Tibial nerve (tissue), 4 donors: ENCODE measurements at regions not wholly inside any gene's neighbourhood (a gene's known extent, or its start where the extent isn't known, plus 50 kb on each side); places are given as distances from the start of the nearest gene placed in this dataset.

Experiments
- DNase-seq, 2 donors: peaks; one replicate each; pipeline ENCODE4 v3.0.0-alpha.2; 2019; ENCODE audit warnings: low spot score in 2 of 2
- H3K27ac ChIP-seq, 4 donors: fragments of 200-600 bp; sonication (generic) in 3 of 4; one replicate each; pipeline ENCODE4 v1.5.1; 2017 to 2019; ENCODE audit warnings: mild to moderate bottlenecking in 1 of 4
- H3K27me3 ChIP-seq, 2 donors: fragments of 200-600 bp; sonication (generic) in 1 of 2; one replicate each; pipeline versions ENCODE4 v1.5.1 to v1.6.0; 2017 to 2019
- H3K36me3 ChIP-seq, 3 donors: fragments of 200-600 bp; sonication (generic); one replicate each; pipeline ENCODE4 v1.5.1; 2018 to 2019
- H3K4me1 ChIP-seq, 4 donors: fragments of 200-600 bp; sonication (generic) in 3 of 4; one replicate each; pipeline ENCODE4 v1.5.1; 2017 to 2019
- H3K4me3 ChIP-seq, 4 donors: fragments of 200-600 bp; sonication (generic) in 3 of 4; one replicate each; pipeline ENCODE4 v1.5.1; 2017 to 2019; ENCODE audit warnings: mild to moderate bottlenecking in 1 of 4, moderate library complexity in 1 of 4
- H3K9me3 ChIP-seq, 4 donors: fragments of 200-600 bp; sonication (generic) in 3 of 4; one replicate each; pipeline ENCODE4 v1.5.1; 2017 to 2019
- CTCF ChIP-seq, 5 experiments: fragments of 200-600 bp in 3 of 5; fragments of 450-650 bp in 2 of 5; sonication (generic) in 3 of 5; IDR thresholded peaks; one replicate each; pipeline ENCODE4 v1.5.1; 2016 to 2019; ENCODE audit warnings: antibody characterized with exemption in 5 of 5, mild to moderate bottlenecking in 3 of 5, moderate library complexity in 2 of 5
- EP300 ChIP-seq, 2 donors: sonication (generic); formaldehyde crosslinking; IDR thresholded peaks; one replicate each; pipeline ENCODE4 v1.6.1; 2017; ENCODE audit warnings: antibody characterized with exemption in 2 of 2, mild to moderate bottlenecking in 1 of 2
- POLR2A ChIP-seq, 2 donors: fragments of 450-650 bp; IDR thresholded peaks; one replicate each; pipeline ENCODE4 v1.6.1; 2017; ENCODE audit warnings: antibody characterized with exemption in 2 of 2, mild to moderate bottlenecking in 2 of 2, moderate library complexity in 2 of 2
- WGBS, 2 donors: methylation state at CpG; one replicate each; pipeline ENCODE4 v1.1.5; 2018; 5-methylcytosine and 5-hydroxymethylcytosine counted together

- Histone ChIP-seq H3K27ac (no peak overlapping the region), H3K36me3 (no peaks in the 10 kb centered on the region), H3K9me3 (no peaks in the 10 kb centered on the region), H3K27me3 (no peaks in the 10 kb centered on the region), H3K4me1 (no peaks in the 10 kb centered on the region), H3K4me3 (no peak overlapping the region)
- WGBS, 2 donors: 51 to 53% methylated on average over 2 of the region's 2 CpGs
- TF ChIP-seq EP300 (IDR thresholded peaks at IDR 0.05) (no peak), CTCF (IDR thresholded peaks at IDR 0.05) (no peak), POLR2A (IDR thresholded peaks at IDR 0.05) (no peak)
- no peak for DNase-seq
These were observed 453.8 kb upstream of the MC4R start for GRCh38 chr18:60826346-60826745.

DNA sequence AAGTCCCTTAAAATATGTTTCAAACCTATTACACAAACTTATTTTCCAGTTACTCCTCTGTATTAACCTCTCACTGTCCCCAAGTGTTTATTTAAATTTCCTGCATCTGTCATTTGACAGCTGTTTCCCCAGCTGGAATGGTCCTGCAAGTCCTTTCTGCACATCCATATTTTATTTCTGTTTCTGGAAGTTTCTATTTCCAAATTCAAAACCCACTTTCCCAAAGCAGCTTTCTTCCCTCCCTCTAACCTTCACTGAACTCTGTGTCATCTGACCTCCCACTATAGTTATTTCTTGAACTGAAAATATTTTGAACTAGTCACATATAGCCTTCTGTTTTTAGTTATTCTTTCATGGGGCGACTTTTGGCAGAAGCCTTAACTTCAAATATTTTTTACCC is 459.4 kb upstream of the MC4R start:
- H3K4me1 ChIP-seq: no peaks in the 10 kb centered on the region
- 30 to 33% methylated on average over 1 of the region's 1 CpG for WGBS, 2 donors
- H3K27ac ChIP-seq: no peak overlapping the region
- H3K4me3 ChIP-seq: no peak overlapping the region
- no peak for TF ChIP-seq POLR2A (IDR thresholded peaks at IDR 0.05)
- no peak for TF ChIP-seq CTCF (IDR thresholded peaks at IDR 0.05)
- TF ChIP-seq EP300 (IDR thresholded peaks at IDR 0.05): no peak
- H3K36me3 ChIP-seq: no peaks in the 10 kb centered on the region
- no peak for DNase-seq
- no peaks in the 10 kb centered on the region for H3K9me3 ChIP-seq
- no peaks in the 10 kb centered on the region for H3K27me3 ChIP-seq

DNA sequence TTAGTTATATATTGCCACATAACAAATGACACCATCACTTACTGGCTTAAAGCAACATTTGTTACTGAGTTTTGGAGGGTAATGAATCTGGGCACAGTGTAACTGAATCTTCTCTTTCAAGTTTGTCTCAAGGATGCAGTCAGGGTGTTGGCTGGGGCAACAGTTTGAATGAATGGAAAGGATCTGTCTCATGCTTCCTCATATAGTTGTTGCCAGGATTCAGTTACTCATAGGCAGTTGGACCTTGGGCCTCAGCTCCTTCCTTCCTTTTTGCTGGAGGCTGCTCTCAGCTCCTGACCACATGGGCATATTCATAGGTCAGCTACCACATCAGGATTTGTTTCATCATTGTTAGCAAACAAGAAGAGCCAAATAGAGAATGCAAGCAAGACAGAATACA is 466.1 kb upstream of the MC4R start:
- no peak overlapping the region for H3K27ac ChIP-seq
- no peak for DNase-seq
- no peaks in the 10 kb centered on the region for H3K27me3 ChIP-seq
- H3K4me3 ChIP-seq: no peak overlapping the region
- no peaks in the 10 kb centered on the region for H3K36me3 ChIP-seq
- peaks cover 0 to 8% (median 0%) of the 10 kb centered on the region in 4 donors for H3K9me3 ChIP-seq
- TF ChIP-seq EP300 (IDR thresholded peaks at IDR 0.05) (no peak), CTCF (IDR thresholded peaks at IDR 0.05) (no peak), POLR2A (IDR thresholded peaks at IDR 0.05) (no peak)
- no peaks in the 10 kb centered on the region for H3K4me1 ChIP-seq

DNA sequence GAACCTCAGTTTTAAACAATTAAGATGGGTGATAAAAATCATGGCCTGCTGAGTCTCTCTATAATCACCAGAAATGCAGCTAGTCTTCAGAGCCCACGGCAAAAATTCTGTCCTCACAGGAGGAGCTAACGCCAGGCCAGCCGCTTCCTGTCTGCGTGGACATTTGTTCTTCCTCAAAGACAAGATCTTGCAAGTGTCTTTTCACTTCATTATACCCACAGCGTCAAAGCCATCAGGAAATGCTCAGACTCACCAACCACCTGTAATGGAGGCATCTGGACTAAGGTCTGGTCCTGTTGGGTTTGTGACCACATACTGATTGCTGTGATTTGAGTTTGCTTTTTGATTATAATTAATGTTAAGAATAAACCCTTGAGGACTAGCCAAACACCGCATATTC is 473.8 kb upstream of the MC4R start:
- Histone ChIP-seq H3K27me3 (no peaks in the 10 kb centered on the region), H3K9me3 (peaks cover 0 to 9% (median 0%) of the 10 kb centered on the region in 4 donors), H3K36me3 (no peaks in the 10 kb centered on the region), H3K27ac (no peak overlapping the region), H3K4me3 (no peak overlapping the region), H3K4me1 (no peaks in the 10 kb centered on the region)
- TF ChIP-seq CTCF (IDR thresholded peaks at IDR 0.05): no peak
- no peak for TF ChIP-seq EP300 (IDR thresholded peaks at IDR 0.05)
- WGBS, 2 donors: 76 to 79% methylated on average over 6 of the region's 6 CpGs
- DNase-seq: no peak

DNA sequence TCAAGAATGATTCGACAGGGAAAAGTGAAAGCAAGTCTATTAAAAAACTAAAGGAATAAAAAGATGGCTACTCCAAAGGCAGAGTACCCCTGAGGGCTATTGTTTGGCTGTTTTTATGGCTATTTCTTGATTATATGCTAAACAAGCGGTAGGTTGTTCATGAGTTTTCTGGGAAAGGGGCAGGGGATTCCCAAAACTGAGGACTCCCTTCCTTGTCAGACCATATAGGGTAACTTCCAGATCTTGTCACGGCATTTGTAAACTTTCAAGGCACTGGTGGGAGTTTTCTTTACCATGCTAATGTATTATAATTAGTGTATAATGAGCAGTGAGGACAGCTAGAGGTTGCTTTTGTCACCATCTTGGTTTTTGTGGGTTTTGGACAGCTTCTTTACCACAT is 474.9 kb upstream of the MC4R start:
- H3K36me3 ChIP-seq: no peaks in the 10 kb centered on the region
- H3K27ac ChIP-seq: no peak overlapping the region
- peaks cover 0 to 5% (median 0%) of the 10 kb centered on the region in 4 donors for H3K9me3 ChIP-seq
- H3K4me1 ChIP-seq: no peaks in the 10 kb centered on the region
- WGBS, 2 donors: 68% methylated on average over 3 of the region's 3 CpGs
- no peak overlapping the region for H3K4me3 ChIP-seq
- no peaks in the 10 kb centered on the region for H3K27me3 ChIP-seq
- TF ChIP-seq CTCF (IDR thresholded peaks at IDR 0.05) (no peak), EP300 (IDR thresholded peaks at IDR 0.05) (no peak), POLR2A (IDR thresholded peaks at IDR 0.05) (no peak)
- DNase-seq: no peak
